AG08396 (cell line): ENCODE measurements at regions not wholly inside any gene's neighbourhood (a gene's known extent, or its start where the extent isn't known, plus 50 kb on each side); places are given as distances from the start of the nearest gene placed in this dataset.
"Not testable (repeated sequence)": the region's sequence is repeated elsewhere in the genome, so short reads cannot be mapped to it uniquely, and the experiment has no call there.

Experiments used
- DNase-seq: peaks from one replicate; pipeline ENCODE4 v3.0.0; 2012; ENCODE audit warnings: low spot score, mixed read lengths

DNA sequence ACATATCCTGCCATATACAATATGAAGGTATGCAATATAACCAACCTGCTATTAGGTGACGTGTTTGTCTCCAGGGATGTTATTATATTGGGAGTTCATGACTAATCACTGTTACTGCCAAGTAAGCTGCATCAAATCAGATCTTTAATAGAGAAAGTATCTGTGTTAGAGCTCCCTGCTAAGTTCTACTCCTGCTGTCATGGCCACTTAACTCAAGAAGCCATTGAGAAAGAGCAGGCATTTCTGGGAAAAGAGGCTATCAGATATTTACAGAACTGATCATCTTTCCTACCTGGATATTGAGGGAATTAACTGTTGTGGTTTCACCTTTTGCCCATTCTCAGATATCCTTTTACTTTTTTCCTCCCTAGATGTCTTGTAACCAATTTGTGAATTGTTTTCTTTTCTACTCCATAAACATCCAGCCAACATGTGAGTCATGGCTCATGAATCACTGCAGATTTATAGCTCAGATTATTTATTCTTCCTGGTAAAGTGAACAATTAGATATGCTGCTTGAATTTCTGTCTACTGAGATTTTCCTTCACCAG, 634.8 kb upstream of the FAM174A start:
- no peak for DNase-seq

DNA sequence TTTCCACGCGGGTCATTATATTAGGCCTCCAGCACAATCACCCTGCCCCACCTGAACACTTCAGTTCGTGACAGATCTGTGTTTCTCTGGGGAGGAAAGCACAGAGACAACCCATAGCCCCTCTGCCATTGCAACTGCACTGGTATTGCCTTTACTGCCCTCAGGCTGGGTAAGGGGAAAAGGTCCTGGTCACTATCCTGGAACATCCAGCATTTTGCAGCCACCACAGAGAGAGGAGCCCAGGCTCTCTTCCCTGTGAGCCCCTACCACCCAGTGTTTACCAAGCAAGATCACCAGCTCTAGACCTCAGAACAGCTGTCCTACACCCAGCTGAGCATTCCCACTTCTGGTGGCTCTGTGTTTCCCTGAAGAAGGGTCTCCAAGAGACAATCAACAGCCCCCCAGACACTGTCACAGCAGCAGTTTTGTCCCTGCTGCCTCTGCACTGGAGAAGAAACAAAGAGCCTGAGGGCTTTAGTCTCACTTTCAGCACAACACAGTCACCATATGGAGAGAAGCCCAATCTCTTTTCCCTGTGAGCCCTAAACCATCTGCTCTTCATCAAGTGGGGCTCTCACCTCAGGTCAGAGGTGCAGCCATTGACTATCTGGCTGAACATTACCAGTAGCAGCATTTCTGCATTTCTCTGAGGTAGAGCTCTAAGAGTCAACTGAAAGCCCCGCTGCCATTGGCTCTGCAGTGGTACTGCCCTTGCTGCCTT, 655.2 kb upstream of the FAM174A start:
- no peak for DNase-seq

DNA sequence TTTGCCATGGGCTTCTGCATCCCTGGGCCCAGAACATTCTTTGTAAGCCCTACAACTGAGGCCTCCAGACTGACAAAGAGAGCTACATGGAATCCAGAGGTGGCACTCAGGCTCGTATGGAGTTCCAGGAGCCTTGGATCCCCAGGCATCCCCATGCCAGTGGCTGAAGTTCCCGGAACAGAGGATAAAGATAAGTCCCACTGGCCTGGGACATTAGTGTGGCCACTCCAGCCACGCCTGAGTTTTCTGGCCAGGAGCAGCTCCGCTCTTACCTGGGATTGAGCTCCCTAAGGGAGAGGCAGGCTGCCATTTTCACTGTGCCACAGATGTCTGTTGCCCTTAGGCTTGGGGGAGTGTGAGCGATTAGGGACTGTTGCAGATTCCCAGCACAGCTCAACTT, 656.3 kb upstream of the FAM174A start:
- no peak for DNase-seq

DNA sequence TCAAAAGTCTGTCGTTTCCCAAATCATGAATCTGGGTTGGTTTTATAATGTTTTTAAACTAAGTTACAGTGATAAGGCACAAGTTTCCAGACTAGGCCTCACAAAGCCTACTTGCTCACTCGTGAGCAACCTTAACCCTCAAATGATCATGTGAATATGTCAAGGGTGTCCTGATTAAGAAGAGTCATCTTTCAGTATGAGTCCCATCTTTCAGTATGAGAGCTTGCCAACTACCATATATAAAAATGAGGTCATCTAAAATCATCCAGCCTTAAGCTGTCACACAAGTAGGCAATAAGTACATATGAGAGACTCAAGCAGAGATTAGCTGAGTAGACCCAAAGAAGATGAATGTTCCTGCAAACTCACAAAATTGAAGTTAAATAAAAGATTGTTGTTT, 668.4 kb upstream of the FAM174A start:
- no peak for DNase-seq

DNA sequence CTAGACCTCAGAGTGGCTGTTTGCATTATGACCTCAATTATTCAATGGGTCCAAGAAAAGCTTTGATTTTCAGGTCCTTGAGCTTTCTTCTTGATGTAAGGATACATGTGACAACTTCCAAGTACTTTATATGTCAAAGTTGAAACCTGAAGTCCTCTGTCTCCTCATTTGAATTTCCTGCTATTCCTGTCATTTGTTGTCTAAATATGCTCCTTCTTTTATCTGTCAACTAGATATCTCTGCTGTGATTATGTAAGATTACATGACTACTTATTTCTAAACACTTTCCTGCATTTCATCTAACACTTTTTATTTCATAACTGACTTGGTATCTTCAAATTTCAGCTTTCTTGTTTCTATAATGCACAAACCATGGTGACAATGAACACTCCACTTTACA, 670.0 kb upstream of the FAM174A start:
- DNase-seq, result no peak

DNA sequence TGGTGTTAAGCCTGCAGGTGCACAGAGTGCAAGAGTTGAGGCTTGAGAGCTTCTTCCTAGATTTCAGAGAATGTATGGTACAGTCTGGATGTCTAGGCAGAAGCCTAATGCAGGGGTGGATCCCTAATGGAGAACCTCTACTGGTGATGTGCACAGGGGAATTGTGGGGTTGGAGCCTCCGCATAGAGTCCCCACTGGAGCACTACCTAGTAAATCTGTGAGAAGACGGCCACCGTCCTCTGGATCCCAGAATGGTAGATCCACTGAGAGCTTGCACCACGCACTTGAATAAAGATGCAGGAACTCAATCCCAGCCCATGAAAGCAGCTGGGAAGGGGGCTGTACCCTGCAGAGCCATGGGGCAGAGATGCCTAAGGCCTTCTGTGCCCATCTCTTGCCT, 699.4 kb upstream of the FAM174A start:
- DNase-seq, result no peak

DNA sequence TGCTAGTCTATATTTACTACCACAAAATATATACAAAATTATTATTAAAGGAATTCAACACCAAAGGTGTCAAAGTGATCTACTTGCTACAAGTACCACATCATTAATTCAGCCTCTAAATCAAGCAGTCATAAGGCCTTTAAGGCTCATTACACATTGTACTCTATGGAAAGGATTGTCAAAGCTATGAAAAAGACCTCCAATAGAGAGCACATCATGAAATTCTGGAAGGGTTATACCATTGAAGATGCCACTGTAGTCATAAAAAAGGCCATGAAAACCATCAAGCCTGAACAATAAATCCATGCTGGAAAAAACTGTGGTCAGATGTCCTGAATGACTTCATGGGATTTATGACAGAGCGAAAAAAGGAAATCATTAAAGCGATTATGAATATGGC, 708.0 kb upstream of the FAM174A start:
- no peak for DNase-seq

DNA sequence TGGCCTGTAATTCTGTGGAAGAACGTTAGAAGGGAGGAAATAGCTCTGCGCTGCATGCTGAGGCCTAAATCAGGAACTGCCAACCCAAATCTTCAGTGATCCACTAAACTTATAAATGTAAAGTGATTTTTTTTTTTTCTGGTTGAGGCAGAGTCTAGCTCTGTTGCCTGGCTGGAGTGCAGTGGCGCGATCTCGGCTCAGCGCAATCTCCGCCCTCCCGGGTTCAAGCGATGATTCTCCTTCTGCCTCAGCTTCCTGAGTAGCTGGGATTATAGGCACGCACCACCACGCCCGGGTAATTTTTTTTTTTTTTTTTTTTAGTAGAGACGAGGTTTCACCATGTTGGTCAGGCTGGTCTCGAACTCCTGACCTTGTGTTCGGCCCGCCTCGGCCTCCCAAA, 717.4 kb upstream of the FAM174A start:
- DNase-seq, result no peak

DNA sequence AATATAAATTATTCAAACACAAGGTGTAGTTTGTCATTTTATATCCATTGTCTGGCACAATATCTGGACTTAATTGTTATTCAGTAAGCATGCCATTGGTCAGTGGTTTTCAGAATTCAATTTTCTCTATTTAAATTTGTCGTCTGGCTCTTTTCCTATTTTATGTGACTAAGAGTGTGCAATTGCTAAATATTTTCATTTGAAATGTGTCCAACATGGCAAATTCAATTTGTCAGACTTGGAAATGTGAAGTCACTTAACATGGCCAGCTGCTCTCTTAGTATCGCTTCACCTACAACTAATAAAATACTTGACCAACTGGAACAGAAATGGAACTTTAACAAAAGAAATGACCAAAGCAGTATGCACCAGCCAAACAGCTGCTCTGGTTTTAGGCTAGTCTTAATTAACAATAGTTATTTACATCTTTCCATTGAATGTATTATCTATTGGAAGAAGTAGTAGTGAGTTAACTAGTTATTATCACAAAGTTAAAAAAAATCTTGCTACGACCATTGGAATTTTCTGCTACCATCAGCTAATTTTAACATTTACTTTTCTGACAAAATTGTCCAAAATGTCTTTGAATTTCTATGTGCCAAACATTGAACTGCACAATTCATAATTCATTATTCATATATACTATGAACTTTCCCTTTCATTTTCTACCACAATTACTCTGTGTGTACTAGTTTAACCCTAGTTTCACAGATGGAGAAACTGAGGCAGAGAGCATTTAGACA, 720.7 kb upstream of the FAM174A start:
- no peak for DNase-seq

DNA sequence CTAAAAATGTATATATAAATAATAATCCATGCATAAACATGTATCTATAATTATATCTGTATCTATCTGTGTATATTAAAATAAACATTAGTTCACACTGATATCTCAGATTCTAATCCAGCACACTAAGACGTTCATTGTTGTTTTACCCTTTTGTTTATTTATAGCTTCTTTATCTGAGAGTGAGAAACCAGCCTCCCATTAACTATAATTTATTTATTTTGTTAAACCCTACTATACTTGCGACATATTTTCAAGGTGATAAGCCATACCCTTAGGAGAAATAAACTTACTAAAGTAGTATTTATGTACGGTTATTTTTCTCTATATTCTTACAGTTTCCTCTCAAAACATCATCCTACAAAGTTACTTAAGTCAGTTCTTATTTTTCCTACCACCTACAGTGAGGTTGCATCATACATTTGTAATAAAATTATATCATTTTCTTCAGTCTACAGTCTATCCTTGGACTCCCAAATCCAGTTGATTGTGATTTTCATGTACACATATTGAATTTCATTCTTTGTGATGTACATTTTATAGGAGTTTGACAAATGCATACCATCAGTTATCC, 726.4 kb upstream of the FAM174A start:
- no peak for DNase-seq

DNA sequence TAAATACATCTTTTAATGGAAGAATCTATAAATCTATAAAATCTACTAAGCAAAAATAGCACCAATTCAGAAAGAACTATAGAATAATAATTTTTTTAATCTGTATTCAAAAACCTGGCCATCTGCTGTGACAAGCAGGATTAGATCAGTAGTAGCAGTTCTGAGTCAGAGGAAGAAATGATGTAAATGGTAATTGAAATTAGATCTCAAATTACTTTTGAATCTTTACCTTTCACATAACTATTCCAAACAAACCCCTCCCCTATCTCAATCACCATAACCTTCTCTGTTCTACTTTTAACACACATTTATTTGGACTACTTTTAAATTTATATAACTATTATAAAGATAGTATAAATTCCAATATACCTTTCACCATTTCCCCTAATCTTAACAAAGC, 727.8 kb upstream of the FAM174A start:
- no peak for DNase-seq

DNA sequence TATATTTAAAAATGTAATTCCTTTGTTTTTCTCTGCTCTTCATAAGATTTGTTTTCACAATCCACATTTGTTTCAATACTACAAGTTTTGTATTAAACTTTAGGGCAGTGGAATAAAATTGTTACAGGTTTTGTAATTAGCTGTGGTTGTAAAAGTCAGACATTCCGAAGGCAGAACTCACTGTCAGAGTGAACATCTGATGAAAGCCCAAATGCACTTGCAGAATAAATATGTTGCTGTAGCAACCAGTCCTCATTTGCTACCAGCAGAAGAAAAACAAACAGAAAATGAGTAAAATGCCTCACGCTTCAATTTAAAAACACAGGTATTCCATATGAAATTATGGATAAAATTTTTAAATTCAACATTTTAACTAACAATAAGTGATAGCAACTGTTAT, 740.1 kb upstream of the FAM174A start:
- no peak for DNase-seq

DNA sequence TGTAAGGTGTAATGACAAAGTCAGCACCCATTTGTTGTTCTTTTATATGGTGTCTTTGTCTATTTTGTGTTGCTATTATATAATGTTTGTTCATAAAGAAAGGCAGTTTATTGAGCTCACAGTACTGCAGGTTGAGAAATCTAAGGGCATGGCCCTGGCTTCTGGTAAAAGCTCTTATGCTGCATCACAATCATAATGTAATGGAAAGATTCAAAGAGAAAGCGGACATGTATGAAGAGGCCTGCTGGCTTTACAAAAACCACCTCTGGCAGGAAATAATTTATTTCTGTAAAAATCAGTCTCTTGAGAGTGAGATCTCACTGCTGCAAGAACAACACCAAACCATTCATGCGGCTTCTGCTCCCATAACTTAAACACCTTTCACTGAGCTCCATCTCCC, 746.7 kb upstream of the FAM174A start:
- no peak for DNase-seq

DNA sequence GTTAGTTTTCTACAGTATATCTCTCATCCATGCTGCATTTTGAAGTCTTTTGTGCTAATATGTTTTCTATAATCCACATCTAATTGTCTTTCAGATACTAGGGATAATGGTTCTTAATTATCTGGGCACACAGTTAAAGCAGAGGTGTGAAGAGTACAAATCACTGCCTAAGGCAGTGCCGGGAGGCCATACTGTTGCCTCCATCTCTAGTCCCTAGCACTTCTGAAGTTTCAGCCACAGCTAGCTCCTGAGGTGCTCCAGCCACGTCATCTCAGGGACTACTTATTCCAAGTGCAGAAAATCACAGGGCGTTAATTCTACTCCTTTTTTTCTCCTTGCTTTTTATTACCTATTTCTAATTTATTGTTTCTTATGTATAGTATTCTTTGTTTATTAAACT, 760.0 kb upstream of the FAM174A start:
- DNase-seq, result no peak

DNA sequence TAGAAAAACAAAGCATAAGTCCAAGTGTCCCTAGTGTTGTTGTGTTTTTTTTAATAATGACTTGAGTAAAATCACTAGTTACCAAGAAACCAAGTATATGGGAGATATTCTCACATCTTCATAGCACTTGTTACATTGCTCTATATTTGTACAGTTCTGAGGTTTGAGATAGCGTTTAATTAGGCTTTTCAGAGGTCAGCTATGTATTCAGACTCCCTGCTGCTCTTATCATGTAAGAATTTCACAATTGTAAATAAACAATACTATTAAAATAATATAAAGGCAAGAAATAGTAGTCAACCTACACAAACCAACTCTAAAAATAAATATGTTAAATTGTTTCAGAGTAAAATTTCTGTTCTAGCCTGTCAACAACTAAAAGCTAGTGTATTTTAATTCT, 761.9 kb upstream of the FAM174A start:
- DNase-seq, result no peak

DNA sequence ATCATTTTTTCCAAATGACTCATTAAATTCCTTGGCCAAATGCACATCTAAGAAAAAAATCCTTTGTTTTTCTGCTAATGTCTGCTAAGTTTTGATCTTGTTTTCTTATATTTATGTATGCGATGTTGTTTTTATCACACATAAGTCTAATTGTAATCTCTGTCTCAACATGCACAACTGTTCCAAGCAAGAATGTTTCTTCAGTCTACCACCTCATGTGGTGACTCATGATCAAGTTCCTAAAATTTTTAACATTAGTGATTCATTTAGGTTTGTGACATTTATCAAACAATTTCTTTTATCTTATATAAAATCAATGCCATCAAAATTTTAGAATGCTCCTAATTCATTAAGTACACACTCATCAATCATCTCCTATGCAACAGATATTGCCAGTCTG, 763.9 kb upstream of the FAM174A start:
- no peak for DNase-seq

DNA sequence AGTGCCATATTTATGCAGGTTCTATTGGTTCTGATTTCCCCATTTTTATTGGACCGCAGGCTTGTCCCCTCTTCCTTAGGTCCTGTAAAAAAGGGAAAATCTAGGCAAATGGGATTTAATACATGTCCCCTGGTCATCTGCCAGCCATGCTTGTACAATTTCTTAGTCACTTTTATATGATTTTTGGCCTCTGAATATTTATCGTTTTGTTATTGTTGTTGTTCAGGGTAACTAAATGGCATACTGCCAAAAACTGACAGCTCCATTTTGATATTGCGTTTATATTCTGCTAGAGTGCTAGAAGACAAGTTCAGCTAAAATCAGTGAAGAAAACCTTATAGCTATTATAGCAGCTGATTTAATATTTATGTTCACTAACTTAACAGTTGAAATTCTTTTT, 770.2 kb upstream of the FAM174A start:
- no peak for DNase-seq

DNA sequence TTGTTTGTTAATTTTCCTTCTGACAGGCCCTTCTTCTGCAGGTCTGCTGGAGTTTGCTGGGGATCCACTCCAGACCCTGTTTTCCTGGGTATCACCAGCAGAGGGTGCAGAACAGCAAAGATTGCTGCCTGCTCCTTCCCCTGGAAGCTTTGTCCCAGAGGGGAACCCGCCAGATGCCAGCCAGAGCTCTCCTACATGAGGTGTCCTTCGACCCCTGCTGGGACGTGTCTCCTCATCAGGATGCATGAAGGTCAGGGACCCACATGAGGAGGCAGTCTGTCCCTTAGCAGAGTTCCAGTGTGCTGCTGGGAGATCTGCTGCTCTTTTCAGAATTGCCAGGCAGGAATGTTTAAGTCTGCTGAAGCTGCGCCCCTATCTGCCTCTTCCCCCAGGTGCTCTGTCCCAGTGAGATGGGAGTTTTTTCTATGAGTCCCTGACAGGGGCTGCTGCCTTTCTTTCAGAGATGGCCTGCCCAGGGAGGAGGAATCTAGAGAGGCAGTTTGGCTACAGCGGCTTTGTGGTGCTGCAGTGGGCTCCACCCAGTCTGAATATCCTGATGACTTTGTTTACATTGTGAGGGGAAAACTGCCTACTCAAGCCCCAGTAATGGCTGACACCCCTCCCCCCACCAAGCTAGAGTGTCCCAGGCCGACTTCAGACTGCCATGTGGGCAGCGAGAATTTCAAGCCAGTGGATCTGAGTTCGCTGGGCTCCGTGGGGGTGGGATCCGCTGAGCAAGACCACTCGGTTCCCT, 772.0 kb upstream of the FAM174A start:
- no peak for DNase-seq

DNA sequence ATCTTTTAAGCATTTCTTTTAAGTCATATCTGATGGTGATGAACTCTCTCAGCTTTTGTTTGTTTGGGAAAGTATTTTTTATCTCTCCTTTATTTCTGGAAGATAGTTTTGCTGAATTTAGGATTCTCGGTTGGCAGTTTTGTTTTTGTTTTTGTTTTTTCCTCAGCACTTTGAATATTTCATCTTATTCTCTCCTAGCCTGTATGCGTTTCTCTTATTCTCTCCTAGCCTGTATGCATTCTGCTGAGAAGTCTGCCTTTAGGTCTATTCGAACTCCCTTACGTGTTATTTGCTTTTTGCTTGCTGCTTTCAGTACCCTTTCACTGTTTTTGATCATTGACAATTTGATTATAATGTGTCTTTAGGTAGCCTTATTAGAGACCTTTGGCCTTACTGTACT, 787.8 kb upstream of the FAM174A start:
- no peak for DNase-seq

DNA sequence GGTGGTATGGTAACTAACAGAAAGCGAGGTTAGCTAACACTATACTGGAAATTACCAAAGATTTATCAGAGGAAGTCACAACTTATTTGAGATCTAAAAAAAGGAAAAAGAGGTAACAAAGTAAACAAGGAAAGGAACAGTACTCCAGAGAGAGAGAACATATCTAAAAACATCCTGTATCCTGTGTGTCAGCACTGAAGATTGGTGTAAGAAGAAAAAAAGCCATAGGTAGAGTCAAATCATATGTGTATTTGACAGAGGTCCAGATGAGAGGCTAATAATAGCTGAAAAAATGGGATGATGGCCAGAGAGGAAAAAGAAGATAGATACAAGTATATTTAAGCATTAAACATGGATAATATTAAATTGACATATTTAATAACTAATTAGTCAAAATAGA, 802.0 kb upstream of the FAM174A start:
- not testable (repeated sequence) for DNase-seq

DNA sequence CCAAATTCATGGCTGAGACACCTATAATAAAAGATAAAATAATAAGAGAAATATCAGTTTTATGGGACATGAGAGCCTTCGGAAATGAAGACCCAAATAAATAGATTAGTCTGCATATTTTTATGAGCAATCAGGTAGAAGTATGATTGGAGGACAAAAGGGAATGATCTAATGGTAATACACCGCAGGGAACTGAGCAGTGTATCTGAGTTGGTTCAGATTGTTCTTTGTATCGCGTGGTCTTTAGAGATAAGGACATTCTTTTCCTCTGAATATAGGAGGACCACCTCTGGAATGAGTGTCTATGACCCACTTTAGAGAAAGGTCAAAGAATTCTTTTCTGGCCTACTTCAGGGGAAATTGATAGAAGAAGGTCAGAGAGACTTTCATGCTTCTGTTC, 801.8 kb upstream of the CHD1 start:
- not testable (repeated sequence) for DNase-seq

DNA sequence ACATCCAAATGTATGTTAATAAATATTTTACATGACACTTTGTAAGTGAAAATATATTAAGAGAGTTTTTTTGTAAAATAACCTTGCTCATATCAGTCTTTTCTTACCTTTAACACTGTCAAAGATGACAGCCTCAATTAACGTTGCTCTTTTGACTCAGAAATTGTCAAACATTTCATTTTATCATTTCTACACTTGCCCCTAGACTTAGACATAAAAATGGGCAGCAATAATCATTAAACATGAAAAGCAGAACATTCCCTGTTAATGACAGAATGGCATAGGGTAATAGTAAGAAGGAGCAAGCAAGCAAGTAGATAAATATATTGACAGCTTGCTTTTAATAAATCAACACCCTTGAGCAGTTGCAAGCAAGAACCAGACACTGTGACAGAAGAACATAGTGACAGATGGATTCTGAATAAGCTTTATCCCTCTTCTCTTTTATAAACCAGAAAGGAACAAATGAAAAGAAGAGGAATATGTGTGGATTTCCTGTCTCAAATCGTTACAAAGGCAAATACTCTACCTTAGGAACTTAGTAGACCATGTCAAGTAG, 796.0 kb upstream of the CHD1 start:
- DNase-seq, result no peak
